GM18508 (cell line): ENCODE measurements at regions not wholly inside any gene's neighbourhood (a gene's known extent, or its start where the extent isn't known, plus 50 kb on each side); places are given as distances from the start of the nearest gene placed in this dataset.
"Not testable (repeated sequence)": the region's sequence is repeated elsewhere in the genome, so short reads cannot be mapped to it uniquely, and the experiment has no call there.

Source experiments
- ATAC-seq: cut with Tn5 transposase; IDR thresholded peaks from one replicate; pipeline ENCODE4 v1.9.1; 2021; ENCODE audit warnings: moderate number of reproducible peaks; ENCODE audit not compliant: insufficient read depth, unreplicated experiment

DNA sequence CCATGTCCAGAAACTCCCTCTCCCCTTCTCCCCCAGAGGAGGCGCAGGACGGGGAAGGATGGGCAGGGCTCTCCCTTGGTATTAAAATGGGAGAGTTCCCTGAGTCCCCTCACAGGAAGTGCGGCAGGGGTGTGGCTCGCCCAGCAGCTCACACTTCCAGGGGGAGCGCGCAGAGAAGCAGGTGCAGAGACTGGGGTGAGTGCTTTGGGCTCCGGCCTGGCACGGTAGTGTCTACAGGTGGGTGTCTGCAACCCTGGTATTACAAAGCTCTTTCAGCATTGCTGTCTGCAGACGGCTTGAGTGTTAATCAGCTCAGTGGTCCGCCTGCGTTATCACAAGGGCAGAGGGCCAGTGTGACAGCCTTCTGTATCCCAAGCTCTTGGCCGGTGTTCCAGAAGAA, 114.9 kb upstream of the FBXL7 start:
- no peak for ATAC-seq

DNA sequence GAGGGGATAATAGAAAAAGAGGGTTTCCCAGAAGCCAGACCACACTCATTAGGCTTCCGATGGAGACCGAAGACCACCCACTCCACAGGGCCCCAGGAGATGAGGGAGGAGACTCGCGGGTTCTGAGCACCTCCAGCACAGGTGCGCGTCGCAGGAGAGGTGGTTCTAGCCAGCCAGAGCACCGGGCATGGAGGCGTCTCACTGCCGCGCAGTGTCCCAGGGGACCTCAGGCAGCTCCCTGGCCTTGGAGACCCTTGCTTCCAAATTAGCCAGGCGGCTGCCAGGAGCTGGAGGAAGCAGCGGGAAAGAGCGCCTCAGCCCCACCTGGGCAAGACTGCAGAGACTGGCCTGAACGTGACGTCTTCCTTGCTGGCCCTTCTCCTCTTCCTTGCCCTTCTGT, 115.4 kb upstream of the FBXL7 start:
- ATAC-seq, result no peak

- ATAC-seq, result no peak
These were observed 115.8 kb upstream of the FBXL7 start for GRCh38 chr5:15384176-15384575.

GRCh38 chr5:15383469-15383868, 116.5 kb upstream of the FBXL7 start:
- no peak for ATAC-seq

DNA sequence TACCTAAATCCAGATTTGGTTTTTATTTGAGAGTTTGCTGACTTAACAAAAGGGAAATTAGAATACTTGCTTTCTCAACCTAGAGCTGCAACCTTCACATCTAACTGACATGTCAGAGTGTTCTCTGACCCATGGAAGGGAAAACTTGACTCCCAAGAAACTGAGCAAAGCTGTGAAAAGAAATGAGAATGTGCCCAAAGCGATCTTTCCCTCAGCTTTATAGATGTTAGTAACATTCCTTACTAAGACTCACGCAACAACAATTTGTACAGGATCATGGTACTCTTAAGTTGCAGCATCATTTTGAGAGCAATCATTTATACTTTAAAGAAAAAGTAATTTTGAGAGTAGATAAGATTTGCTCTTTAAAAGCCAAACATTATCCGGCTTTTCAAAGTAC, 117.0 kb upstream of the FBXL7 start:
- ATAC-seq, result no peak

DNA sequence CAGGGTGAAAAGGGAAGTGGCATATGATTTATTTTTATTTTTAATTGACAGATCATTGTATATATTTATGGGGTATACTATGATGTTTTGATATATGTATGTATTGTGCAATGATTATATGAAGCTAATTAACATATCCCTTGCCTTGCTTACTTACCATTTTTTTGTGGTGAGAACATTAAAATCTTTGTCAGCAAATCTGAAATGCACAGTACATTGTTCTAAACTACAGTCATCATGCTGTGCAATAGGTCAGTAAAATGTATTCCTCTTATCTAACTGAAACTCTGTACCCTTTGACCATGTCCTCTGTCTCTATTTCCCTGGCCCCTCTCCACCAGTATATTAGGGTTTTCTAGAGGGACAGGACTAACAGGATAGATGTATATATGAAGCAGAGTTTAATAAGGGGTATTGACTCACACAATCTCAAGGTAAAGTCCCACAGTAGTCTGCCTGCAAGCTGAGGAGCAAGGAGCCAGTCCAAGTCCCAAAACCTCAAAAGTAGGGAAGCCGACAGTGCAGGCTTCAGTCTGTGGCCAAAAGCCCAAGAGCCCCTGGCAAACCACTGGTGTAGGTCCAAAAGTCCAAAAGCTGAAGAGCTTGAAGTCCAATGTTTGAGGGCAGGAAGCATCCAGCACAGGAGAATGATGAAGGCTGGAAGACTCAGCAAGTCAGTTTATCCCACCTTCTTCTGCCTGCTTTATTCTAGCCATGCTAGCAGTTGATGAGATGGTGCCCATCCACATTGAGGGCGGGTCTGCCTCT, 122.2 kb upstream of the FBXL7 start:
- no peak for ATAC-seq

- ATAC-seq, result no peak
These were observed 123.2 kb upstream of the FBXL7 start for GRCh38 chr5:15376803-15377202.

DNA sequence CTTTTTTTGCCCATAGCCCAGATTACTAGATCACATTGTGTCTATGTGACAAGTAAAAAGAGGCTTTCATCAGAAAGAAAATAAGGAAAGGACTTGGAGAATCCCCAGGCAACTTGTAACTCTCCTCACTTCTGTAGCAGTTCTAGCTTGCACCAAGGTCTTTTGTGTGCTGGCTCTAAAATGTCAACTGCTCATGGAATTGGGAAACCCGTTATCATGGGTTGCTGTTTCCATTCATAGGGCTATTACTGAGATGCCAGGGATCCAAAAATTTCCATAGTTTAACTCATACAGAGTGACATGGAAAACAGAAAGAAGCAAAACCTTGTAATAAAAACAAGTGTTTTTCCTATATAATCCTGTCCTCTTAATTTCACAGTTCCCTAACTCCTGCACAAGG, 123.9 kb upstream of the FBXL7 start:
- ATAC-seq, result no peak

- no peak for ATAC-seq
These were observed 124.4 kb upstream of the FBXL7 start for GRCh38 chr5:15375559-15375958.

DNA sequence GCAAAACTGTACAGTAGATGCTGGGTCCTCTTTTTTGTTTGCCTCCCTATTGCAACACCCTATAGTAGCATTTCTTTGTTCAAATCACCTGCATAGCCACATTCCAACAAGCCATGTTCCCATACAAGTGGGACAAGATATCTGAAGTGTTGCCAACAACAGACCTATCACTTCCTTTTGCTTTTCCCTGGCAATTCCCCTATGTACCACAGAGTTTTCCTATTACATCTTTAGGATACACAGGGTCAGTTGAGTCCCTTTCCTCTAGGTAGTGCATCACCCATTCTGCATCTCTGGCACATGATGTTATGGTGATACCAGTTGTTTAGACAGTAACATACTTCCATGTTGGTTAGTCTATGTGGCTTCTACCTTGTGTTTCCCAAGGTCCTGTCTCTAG, 125.1 kb upstream of the FBXL7 start:
- no peak for ATAC-seq

DNA sequence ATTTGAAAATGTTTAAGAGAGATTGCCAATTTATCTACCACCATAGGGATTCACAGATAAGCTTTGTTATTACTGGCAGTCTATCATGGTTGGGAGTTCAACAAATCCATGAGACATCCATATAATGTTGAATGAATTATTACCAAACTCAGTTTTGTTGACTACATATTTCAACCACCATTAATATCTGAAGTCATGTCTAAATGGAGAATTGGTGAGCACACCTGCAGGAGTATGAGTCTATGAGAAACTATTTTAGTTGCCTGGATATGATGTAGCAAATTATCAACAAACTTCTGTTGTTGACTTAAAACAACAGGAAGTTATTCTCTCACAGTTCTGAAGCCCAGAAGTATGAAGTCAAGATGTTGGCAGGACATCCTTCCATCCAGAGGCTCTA, 126.8 kb upstream of the FBXL7 start:
- ATAC-seq, result no peak

DNA sequence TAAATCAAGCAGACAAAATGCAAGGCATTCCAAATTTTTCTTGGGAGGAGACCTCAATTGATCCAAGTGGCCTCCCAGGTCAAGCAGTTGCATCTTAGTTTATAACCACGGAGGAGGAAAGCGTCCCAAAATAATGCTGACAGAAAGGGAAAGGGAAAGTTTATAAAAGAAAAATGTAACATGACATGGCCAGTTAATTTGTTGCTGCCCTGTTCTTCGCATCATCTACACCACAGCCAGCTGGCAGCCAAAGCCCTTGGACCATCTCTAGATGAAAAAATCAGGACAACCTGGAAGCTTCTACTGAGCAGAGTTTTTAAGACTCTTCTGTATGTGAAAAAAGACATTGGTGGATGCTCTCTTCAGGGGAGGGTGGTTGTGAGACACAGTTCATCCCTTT, 128.8 kb upstream of the FBXL7 start:
- no peak for ATAC-seq

GRCh38 chr5:15368835-15369234, 131.1 kb upstream of the FBXL7 start:
- ATAC-seq, result no peak

GRCh38 chr5:15367489-15367888, 132.5 kb upstream of the FBXL7 start:
- no peak for ATAC-seq

DNA sequence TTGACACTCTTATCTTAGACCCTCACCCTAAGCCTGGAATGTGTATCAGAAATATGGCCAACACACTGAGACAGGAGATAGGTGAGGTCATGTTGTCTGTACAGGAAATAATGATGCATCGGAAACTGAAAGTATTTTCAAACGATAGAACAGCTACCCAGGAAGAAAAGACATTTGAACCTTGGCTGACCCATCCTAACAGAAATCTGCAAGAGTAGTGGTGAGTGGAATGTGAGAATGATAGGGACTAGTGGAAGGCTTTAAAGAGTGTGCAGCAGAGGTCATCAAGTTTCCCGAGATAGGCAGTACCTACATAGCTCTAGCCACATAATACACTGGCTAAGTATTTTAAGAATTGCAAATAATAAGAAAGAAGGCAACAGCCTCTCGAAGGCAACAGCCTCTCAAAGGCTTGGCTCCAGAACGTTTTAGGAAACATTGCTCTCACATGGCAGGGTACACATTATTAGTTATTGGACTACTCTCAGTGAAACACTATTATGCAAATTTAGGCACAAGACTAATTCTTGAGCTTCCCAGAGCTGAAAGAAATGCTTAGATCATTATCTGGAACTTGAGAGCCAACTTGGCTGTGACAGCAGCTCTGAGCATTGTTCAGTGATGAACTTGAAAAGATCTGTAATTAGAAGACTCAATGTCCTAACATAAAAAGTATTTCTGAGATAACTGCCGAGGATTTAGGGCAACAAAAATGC, 133.1 kb upstream of the FBXL7 start:
- ATAC-seq, result no peak

DNA sequence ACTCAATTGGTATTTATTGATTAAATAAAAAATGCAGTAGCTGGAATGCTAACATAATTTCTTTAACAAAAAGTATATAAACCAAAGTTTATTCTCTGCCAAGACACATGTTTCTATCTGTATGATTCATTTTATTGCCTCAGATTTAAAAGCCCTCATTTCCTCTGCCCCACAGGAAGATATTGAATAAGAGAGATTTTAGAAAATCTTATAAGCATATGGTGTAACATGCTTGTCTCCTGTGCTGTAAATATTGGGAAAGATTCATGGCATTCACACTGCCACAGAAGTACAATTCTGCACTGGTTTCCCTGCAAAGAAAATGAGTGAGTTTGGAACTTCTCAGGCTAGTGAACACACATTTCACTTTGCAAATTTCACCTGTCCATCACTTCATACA, 134.9 kb upstream of the FBXL7 start:
- ATAC-seq, result no peak

GRCh38 chr5:15363601-15364000, 136.4 kb upstream of the FBXL7 start:
- no peak for ATAC-seq

DNA sequence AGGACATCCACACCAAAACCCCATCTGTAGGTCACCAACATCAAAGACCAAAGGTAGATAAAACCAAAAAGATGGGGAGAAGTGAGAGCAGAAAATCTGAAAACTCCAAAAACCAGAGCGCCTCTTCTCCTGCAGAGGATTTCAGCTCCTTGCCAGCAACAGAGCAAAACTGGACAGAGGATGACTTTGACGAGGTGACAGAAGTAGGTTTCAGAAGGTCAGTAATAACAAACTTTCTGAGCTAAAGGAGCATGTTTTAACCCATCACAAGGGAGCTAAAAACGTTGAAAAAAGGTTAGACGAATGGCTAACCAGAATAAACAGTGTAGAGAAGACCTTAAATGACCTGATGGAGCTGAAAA, 142.9 kb upstream of the FBXL7 start:
- not testable (repeated sequence) for ATAC-seq

DNA sequence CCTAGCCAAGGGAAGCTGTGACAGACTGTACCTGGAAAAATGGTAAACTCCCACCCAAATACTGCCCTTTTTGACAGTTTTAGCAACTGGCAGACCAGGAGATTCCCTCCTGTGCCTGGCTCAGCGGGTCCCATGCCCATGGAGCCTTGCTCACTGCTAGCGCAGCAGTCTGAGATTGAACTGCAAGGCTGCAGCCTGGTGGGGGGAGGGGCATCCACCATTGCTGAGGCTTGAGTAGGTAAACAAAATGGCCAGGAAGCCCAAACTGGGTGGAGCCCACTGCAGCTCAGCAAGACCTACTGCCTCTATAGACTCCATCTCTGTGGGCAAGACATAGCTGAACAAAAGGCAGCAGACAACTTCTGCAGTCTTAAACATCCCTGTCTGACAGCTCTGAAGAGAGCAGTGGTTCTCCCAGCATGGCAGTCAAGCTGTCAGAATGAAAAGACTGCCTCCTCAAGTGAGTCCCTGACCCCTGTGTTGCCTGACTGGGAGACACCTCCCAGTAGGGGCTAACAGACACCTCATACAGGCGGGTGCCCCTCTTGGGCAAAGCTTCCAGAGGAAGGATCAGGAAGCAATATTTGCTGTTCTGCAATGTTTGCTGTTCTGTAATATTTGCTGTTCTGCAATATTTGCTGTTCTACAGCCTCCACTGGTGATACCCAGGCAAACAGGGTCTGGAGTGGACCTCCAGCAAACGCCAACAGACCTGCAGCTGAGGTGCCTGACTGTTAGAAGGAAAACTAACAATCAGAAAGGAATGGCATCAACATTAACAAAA, 143.5 kb upstream of the FBXL7 start:
- not testable (repeated sequence) for ATAC-seq

- ATAC-seq, result no peak
These were observed 146.0 kb upstream of the FBXL7 start for GRCh38 chr5:15354021-15354420.

GRCh38 chr5:15353086-15353645, 146.8 kb upstream of the FBXL7 start:
- no peak for ATAC-seq
